Esophagus (tissue), 2 donors: ENCODE measurements at regions not wholly inside any gene's neighbourhood (a gene's known extent, or its start where the extent isn't known, plus 50 kb on each side); places are given as distances from the start of the nearest gene placed in this dataset.

Source experiments
- H3K27ac ChIP-seq, 2 donors: one replicate each; pipeline ENCODE4 v1.5.1; 2013; ENCODE audit warnings: low read depth in 2 of 2, mild to moderate bottlenecking in 2 of 2, inconsistent platforms in 1 of 2, low read length in 1 of 2, moderate library complexity in 1 of 2
- H3K27me3 ChIP-seq, 2 donors: one replicate each; pipeline ENCODE4 v1.6.1; 2013; ENCODE audit warnings: low read length in 2 of 2, control low read depth in 1 of 2, mild to moderate bottlenecking in 1 of 2; ENCODE audit not compliant: insufficient read depth in 2 of 2, control insufficient read depth in 1 of 2
- H3K36me3 ChIP-seq, 2 donors: one replicate each; pipeline ENCODE4 v1.6.1; 2013; ENCODE audit warnings: low read length in 1 of 2; ENCODE audit not compliant: control insufficient read depth in 2 of 2, insufficient read depth in 2 of 2
- H3K4me1 ChIP-seq, 2 donors: one replicate each; pipeline ENCODE4 v1.6.1; 2013; ENCODE audit warnings: low read length in 1 of 2; ENCODE audit not compliant: control insufficient read depth in 2 of 2, insufficient read depth in 2 of 2
- H3K4me3 ChIP-seq, 2 donors: one replicate each; pipeline ENCODE4 v1.5.1; 2013; ENCODE audit warnings: low read length in 2 of 2, mild to moderate bottlenecking in 2 of 2, low read depth in 1 of 2, moderate library complexity in 1 of 2
- H3K9me3 ChIP-seq, 2 donors: one replicate each; pipeline ENCODE4 v1.6.1; 2013; ENCODE audit warnings: mild to moderate bottlenecking in 2 of 2, low read depth in 1 of 2, low read length in 1 of 2, moderate library complexity in 1 of 2; ENCODE audit not compliant: control insufficient read depth in 2 of 2, insufficient read depth in 1 of 2
- WGBS, 2 donors: extraction: QIAGEN DNeasy Blood & Tissue Kit; methylation state at CpG; one replicate each; pipeline ENCODE4 v1.1.7; 2013; 5-methylcytosine and 5-hydroxymethylcytosine counted together
- donor health status: healthy with polysubstance abuse.
- donor health status: Bipolar disorder and iron deficiency.

- 56 to 58% methylated on average over 12 of the region's 12 CpGs for WGBS, 2 donors
- Histone ChIP-seq H3K36me3 (no peaks in the 10 kb centered on the region), H3K9me3 (peaks cover 0 to 5% of the 10 kb centered on the region in 2 donors), H3K27me3 (no peaks in the 10 kb centered on the region), H3K4me1 (peaks cover 0 to 2% of the 10 kb centered on the region in 2 donors), H3K4me3 (no peak overlapping the region), H3K27ac (peak overlapping the region; percentile 14 to 33)
Measured at GRCh38 chr14:65281991-65282895, 130.3 kb upstream of the FUT8 start.

DNA sequence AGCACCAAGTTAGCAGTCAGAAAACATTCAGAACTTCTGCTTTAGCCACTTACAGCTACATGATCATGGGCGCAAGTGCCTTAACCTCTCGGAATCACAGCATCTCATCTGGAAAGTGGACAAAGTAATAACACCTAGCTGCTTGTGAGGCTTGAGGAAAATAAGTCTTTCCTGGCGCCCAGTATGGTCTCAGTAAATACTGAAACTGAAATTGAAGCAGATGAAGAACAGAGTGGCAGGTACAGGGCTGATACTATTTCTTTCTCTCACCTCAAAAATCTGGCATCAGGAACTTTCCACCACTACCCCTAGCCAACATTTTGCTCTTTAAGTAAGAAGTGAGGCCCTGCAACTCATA lies 129.7 kb upstream of the FUT8 start:
- Histone ChIP-seq H3K27ac (peak overlapping the region in 1 of 2 donors; percentile 33), H3K9me3 (peaks cover 0 to 5% of the 10 kb centered on the region in 2 donors), H3K4me3 (no peak overlapping the region), H3K36me3 (no peaks in the 10 kb centered on the region), H3K27me3 (no peaks in the 10 kb centered on the region), H3K4me1 (peaks cover 0 to 2% of the 10 kb centered on the region in 2 donors)
- WGBS, 2 donors: 82 to 85% methylated on average over 3 of the region's 3 CpGs

DNA sequence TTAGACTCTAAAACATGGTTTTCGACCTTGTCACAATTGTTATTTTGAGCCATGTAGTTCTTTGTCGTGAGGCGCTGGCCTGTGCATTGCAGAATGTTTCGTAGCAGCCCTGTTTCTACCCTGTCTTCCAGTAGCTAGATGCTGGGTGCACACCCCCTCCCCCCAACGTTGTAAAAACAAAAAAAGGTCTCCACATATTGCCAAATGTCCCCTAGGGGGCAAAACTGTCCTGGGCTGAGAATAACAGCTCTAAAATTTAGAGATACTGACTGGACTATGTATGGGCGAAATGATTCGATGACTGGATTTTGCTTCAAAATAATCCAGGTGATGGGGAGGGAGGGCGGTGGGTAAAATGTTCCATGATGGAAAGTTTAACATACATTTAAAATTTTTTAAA lies 126.1 kb upstream of the FUT8 start:
- H3K27me3 ChIP-seq: no peaks in the 10 kb centered on the region
- no peak overlapping the region for H3K4me3 ChIP-seq
- no peaks in the 10 kb centered on the region for H3K36me3 ChIP-seq
- H3K4me1 ChIP-seq: peaks cover 0 to 2% of the 10 kb centered on the region in 2 donors
- WGBS, 2 donors: 77 to 79% methylated on average over 8 of the region's 8 CpGs
- H3K9me3 ChIP-seq: no peaks in the 10 kb centered on the region
- no peak overlapping the region for H3K27ac ChIP-seq

DNA sequence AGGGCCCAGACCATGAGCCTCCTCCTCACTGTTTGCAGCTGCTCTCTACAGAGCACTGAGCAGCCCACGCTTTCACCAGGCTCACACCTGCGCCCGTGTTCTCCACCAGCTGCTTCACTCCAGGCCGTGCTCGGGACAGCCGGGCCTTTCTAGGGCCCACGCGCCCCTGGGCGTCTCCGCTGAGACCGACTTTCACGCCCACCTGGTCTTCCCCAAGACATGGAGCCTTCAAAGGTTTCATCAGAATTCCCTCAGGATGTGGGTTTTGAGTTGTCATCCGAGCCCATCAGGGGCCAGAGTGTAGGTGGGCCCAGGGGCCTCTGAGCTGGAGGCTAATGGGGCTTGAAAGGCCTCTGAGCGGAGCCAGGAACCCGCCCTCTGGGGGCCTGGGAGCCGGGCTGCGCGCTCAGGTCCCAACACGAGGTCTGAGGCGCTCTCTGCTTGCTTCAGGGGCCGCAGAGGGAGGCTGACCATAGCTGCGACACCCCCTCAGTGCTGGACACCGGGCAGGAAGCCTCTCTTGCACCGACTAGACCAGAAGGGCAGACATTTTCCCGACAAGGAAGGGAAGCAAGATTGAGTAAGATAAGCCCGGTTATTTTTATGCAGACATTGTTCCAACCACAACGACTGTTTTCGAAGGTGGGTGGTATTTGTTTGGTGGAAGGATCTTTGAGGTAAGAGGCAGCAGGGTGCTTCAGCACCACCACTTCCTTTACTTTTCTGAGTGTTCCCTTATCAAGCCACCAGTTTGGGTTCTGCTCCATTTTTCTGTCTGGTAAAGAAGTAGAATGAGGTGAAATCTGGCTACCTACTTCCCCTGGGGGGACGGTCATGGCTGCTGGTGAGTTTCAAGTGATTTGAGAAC lies 125.0 kb upstream of the FUT8 start:
- Histone ChIP-seq H3K36me3 (no peaks in the 10 kb centered on the region), H3K27me3 (no peaks in the 10 kb centered on the region), H3K4me1 (peaks cover 0 to 2% of the 10 kb centered on the region in 2 donors), H3K4me3 (no peak overlapping the region), H3K9me3 (no peaks in the 10 kb centered on the region), H3K27ac (no peak overlapping the region)
- 77 to 81% methylated on average over 29 of the region's 29 CpGs for WGBS, 2 donors

- no peak overlapping the region for H3K4me3 ChIP-seq
- no peaks in the 10 kb centered on the region for H3K9me3 ChIP-seq
- no peak overlapping the region for H3K27ac ChIP-seq
- H3K36me3 ChIP-seq: no peaks in the 10 kb centered on the region
- H3K4me1 ChIP-seq: no peaks in the 10 kb centered on the region
- WGBS, 2 donors: 73 to 77% methylated on average over 3 of the region's 3 CpGs
- H3K27me3 ChIP-seq: no peaks in the 10 kb centered on the region
Measured at GRCh38 chr14:65290830-65291229, 121.7 kb upstream of the FUT8 start.

- H3K27ac ChIP-seq: no peak overlapping the region
Measured at GRCh38 chr14:65291531-65291930, 121.0 kb upstream of the FUT8 start.

GRCh38 chr14:65294816-65295215 lies 117.7 kb upstream of the FUT8 start:
- no peak overlapping the region for H3K4me3 ChIP-seq
- 89 to 92% methylated on average over 1 of the region's 1 CpG for whole genome bisulfite sequencing, 2 donors

More at GRCh38 chr14:65291531-65291930, 121.0 kb upstream of the FUT8 start:
- H3K27me3 ChIP-seq: no peaks in the 10 kb centered on the region
- no peaks in the 10 kb centered on the region for H3K4me1 ChIP-seq
- no peak overlapping the region for H3K4me3 ChIP-seq
- H3K9me3 ChIP-seq: no peaks in the 10 kb centered on the region
- WGBS, 2 donors: 60 to 73% methylated on average over 3 of the region's 3 CpGs
- no peaks in the 10 kb centered on the region for H3K36me3 ChIP-seq

GRCh38 chr14:65296402-65296801 lies 116.1 kb upstream of the FUT8 start:
- no peaks in the 10 kb centered on the region for H3K36me3 ChIP-seq
- no peaks in the 10 kb centered on the region for H3K27me3 ChIP-seq
- no peak overlapping the region for H3K4me3 ChIP-seq
- H3K9me3 ChIP-seq: no peaks in the 10 kb centered on the region
- no peak overlapping the region for H3K27ac ChIP-seq
- H3K4me1 ChIP-seq: no peaks in the 10 kb centered on the region

More at GRCh38 chr14:65294816-65295215, 117.7 kb upstream of the FUT8 start:
- Histone ChIP-seq H3K27ac (no peak overlapping the region), H3K36me3 (no peaks in the 10 kb centered on the region), H3K9me3 (no peaks in the 10 kb centered on the region), H3K4me1 (no peaks in the 10 kb centered on the region), H3K27me3 (no peaks in the 10 kb centered on the region)

DNA sequence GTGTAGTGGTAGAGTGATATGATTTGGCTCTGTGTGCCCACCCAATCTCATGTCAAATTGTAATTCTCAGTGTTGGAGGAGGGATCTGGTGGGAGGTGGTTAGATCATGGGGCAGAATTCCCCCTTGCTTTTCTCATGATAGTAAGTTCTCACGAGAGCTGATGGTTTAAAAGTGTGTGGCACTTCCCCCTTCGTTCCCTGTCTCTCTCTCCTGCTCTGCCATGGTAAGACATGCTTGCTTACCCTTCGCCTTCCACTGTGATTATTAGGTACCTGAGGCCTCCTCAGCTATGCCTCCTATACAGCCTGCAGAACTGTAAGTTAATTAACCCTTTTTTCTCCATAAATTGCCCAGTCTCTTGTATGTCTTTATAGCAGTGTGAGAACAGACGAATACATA lies 115.7 kb upstream of the FUT8 start:
- H3K9me3 ChIP-seq: no peaks in the 10 kb centered on the region
- no peaks in the 10 kb centered on the region for H3K4me1 ChIP-seq
- no peaks in the 10 kb centered on the region for H3K36me3 ChIP-seq
- H3K27me3 ChIP-seq: no peaks in the 10 kb centered on the region
- WGBS, 2 donors: 82 to 93% methylated on average over 4 of the region's 4 CpGs
- no peak overlapping the region for H3K4me3 ChIP-seq
- no peak overlapping the region for H3K27ac ChIP-seq
